ENCODE measurements at regions not wholly inside any gene's neighbourhood (a gene's known extent, or its start where the extent isn't known, plus 50 kb on each side); places are given as distances from the start of the nearest gene placed in this dataset.
A peak's percentile ranks its signal among the peaks of the same experiment; 100 is the strongest.

DNA sequence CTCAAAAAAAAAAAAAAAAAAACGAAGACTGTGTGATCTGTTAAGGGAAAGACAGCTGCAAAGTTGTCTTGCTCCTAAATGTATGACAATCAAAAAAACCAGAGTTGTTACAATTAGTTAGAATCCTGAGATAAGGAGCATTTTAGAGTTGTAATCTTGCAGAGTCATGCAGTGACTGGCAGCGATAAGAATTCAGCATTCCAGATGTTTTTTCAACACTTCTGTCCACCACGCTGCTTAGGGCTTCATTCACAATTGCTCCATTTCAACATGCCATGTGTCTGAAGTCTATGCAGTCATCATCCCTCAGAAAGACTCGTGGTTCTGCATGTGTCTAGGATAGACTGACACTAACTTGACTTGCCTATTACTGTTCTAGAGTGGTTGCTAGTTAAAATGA, 102.4 kb upstream of the BACE2 start:
- TF ChIP-seq, protein P1, sequence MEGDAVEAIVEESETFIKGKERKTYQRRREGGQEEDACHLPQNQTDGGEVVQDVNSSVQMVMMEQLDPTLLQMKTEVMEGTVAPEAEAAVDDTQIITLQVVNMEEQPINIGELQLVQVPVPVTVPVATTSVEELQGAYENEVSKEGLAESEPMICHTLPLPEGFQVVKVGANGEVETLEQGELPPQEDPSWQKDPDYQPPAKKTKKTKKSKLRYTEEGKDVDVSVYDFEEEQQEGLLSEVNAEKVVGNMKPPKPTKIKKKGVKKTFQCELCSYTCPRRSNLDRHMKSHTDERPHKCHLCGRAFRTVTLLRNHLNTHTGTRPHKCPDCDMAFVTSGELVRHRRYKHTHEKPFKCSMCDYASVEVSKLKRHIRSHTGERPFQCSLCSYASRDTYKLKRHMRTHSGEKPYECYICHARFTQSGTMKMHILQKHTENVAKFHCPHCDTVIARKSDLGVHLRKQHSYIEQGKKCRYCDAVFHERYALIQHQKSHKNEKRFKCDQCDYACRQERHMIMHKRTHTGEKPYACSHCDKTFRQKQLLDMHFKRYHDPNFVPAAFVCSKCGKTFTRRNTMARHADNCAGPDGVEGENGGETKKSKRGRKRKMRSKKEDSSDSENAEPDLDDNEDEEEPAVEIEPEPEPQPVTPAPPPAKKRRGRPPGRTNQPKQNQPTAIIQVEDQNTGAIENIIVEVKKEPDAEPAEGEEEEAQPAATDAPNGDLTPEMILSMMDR (IDR thresholded peaks at IDR 0.05): no peak
- no peak for DNase-seq (ENCODE audit: low spot score)
- Histone ChIP-seq H3K4me3 (no peak overlapping the region), H3K27ac (no peak overlapping the region)

DNA sequence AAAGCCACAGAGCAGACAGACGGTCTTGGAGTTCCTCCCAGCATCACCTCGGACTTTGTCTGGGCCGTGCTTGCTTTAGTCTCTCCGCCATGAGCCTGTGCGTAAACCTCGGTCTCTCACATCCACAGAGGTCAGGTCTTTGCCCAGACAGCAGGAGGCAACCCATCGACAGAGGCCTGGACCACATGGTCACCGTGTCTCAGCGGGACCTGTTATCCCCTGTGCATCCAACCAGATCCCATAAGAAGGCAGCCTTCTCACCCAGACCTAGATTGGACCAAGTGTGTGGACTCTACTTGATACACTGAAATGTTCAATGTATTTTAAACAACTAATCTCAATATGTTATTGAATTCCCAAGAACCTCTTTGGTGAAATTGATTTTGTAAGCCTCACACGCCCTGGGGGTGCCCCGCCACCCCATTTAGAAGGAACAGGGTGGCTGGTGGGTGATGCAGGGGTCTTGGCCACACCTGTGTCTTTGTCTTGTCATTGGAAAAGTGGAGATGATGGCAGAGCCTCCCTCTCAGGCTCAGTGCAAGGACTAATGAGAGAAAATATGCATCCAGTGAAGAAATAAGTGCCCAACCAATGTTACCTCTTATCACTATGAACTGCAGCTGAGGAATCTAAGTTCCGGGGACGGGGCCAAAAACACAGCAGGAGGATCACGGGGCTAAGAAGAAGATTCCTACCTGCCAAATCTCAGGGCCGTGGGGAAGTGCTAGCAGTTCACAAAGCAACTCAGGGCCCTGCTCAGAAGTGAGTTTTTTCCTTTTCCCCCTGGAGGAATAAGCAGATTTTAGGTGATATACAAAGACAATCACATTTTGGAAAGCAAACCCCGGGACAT, 101.6 kb upstream of the BACE2 start:
- DNase-seq (ENCODE audit: low spot score): no peak
- no peak overlapping the region for H3K27ac ChIP-seq
- H3K4me3 ChIP-seq: no peak overlapping the region
- TF ChIP-seq, protein P1 (IDR thresholded peaks at IDR 0.05): no peak

DNA sequence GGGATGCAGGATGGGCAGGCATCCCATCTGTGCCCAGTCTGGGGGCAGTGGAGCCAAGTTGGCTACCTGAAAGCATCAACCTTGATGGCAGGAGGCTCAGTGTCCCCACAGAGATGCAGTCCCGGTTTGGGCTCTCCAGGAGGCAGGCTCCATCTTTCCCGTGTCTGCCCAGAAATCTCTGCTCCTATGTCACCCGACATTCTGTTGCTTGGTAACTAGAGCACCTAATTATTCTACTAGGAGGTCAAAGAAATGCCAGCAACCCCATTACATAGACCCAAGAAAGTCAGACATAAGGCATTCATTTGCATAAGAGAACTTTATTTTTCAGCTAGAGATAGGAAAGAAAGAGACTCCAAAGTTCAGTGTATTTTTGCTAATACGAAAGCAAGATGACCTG, 100.3 kb upstream of the BACE2 start:
- DNase-seq (ENCODE audit: low spot score): no peak
- TF ChIP-seq, protein P1 (IDR thresholded peaks at IDR 0.05): no peak
- H3K4me3 ChIP-seq: no peak overlapping the region
- no peak overlapping the region for H3K27ac ChIP-seq

DNA sequence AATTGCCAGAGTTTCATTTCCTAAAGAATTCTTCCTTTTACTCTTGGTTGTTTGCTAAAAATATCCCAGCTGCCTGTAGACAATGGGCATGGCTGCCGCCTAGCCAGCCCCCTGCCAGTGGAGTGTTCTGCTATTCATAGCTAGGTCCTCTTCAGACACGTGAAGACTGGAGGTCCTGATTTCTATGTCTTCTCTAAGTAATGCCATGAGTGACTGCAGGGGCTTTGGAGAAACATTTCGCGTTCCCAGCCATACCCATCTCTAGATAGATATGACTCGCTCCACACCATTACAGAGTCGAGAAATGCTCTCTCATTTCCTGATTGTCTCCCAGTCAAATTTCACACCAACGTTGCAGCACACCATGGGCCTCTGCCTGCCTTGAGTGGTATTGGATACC, 99.5 kb upstream of the BACE2 start:
- TF ChIP-seq, protein P1 (IDR thresholded peaks at IDR 0.05): no peak
- Histone ChIP-seq H3K27ac (no peak overlapping the region), H3K4me3 (peak overlapping the region; percentile 66)
- DNase-seq (ENCODE audit: low spot score): no peak

DNA sequence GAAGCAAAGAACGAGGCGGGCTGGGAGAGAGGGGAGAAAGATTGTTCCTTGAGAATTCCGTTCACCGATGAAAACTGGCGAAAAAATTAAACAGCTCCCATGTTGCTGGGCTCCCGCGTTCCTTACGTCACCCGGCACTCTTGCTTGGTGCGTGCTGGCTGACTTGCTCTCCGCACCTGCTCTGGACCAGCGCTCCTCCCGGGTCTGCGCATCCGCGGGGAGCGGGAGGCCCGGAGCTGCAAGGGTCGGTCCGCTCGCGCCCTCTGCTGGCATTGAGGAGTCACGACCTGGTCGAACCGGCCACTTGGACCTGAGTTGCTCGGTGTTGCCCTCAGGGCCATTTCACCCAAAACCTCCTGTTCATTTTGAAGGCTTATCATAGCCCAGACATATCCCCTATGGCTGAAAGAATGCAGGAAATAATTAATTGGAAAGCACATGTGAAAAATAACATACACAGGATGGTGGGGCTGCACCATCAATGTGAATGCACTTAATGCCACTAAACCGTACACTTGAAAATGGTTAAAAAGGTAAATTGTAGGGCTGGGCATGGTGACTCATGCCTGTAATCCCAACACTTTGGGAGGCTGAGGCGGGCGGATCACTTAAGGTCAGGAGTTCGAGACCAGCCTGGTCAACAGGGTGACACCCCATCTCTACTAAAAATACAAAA, 98.9 kb upstream of the BACE2 start:
- DNase-seq (ENCODE audit: low spot score): peak; percentile 82
- TF ChIP-seq, protein P1 (IDR thresholded peaks at IDR 0.05): peak; percentile 84
- H3K4me3 ChIP-seq: peak overlapping the region; percentile 66
- no peak overlapping the region for H3K27ac ChIP-seq

DNA sequence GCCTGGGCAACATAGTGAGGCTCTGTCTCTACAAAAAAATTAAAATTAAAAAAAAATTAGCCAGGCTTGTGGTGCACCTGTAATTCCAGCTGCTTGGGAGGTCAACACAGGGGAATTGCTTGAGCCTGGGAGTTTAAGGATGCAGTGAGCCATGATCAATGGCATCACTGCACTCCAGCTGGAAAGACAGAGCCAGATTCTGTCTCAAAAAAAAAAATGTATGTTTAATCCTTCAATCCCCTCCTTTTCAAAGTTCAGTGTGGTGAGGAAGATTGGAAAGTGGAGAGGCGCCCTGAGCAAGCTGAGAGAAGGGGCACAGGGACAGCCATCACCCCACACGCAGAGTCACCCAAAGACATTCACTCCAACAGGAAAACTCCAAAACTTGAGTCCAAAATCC, 97.7 kb upstream of the BACE2 start:
- TF ChIP-seq, protein P1 (IDR thresholded peaks at IDR 0.05): no peak
- Histone ChIP-seq H3K27ac (no peak overlapping the region), H3K4me3 (no peak overlapping the region)
- no peak for DNase-seq (ENCODE audit: low spot score)
